GM18951 (cell line): ENCODE measurements at regions not wholly inside any gene's neighbourhood (a gene's known extent, or its start where the extent isn't known, plus 50 kb on each side); places are given as distances from the start of the nearest gene placed in this dataset.
A peak's percentile ranks its signal among the peaks of the same experiment; 100 is the strongest.
"Not testable (repeated sequence)": the region's sequence is repeated elsewhere in the genome, so short reads cannot be mapped to it uniquely, and the experiment has no call there.

Experiments used
- POLR2A ChIP-seq: IDR thresholded peaks from 4 replicates; pipeline ENCODE4 v1.6.1; 2011; ENCODE audit warnings: mild to moderate bottlenecking; ENCODE audit not compliant: insufficient read length, insufficient read depth; ENCODE audit errors: extremely low read depth
- in situ Hi-C: fragments of 300-500 bp; cut with MboI; formaldehyde crosslinking; loops from one replicate; pipeline ENCODE4 v1.12.0; 2022; ENCODE audit warnings: low sequenced_read_pairs, mixed read lengths, inconsistent platforms; ENCODE audit not compliant: unreplicated experiment

DNA sequence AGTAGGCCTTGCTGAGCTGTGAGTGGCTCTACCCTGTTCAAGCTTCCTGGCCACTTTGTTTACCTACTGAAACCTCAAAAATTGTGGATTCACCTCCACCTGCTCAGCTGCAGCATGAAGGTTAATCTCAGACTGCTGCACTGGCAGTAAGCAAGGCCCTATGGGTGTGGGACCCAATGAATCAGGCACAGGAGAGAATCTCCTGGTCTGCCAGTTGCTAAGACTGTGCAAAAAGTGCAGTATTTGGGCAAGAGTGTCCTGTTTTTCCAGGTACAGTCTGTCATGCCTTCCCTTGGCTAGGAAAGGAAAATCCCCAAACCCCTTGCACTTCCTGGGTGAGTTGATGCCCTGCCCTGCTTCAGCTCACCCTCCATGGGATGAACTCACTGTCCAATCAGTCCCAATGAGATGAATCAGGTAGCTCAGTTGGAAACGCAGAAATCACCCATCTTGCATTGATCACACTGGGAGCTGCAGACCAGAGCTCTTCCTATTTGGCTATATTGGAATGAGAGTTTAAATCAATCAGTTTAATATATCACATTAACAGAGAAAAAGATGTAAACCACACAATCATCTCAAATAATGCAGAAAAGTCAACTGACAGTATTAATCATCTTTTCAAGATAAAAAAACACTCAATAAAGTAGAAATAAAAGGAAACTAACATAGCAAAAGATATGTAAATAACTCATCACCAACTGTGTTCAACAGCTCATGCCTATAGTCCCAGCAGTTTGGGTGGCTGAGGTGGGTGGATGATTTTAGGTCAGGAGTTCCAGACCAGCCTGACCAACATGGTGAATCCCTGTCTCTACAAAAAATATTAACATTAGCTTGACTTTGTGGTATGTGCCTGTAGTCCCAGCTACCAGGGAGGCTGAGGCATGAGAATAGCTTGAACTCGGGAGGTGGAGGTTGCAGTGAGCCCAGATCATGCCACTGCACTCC, 1638.4 kb downstream of the SPATA31A7 start:
- in situ Hi-C loops: not testable (repeated sequence)

DNA sequence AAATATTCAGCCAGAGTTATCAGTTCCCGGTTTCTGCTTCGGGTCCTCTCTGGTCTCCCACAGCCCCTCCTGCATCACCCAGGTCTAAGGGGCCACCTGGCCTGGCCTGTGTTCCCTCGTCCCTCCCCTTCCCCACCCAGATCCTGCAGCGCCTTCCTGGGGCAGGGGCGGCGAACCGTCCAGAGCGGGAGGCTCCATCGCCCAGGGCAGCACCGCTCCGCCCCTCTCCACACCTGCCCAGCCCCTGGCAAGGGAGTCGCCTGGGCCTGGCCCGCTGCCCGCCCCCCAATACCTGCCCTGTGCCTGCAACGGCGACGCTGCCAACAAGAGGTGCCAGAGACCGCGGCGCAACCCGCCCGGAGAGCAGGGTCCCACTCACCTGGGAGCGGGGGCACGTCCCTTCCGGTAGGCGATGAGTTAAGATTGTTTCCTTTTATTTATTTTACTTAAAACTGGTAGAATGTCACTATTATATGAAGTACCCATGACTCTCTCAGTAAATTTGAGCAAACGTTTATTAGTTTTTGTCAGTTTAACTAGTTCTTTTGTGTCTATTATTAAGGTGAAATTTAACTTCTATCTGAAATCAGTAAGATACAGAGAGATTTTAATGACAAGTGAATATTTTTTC, 1641.1 kb downstream of the SPATA31A7 start:
- in situ Hi-C loops: not testable (repeated sequence)

DNA sequence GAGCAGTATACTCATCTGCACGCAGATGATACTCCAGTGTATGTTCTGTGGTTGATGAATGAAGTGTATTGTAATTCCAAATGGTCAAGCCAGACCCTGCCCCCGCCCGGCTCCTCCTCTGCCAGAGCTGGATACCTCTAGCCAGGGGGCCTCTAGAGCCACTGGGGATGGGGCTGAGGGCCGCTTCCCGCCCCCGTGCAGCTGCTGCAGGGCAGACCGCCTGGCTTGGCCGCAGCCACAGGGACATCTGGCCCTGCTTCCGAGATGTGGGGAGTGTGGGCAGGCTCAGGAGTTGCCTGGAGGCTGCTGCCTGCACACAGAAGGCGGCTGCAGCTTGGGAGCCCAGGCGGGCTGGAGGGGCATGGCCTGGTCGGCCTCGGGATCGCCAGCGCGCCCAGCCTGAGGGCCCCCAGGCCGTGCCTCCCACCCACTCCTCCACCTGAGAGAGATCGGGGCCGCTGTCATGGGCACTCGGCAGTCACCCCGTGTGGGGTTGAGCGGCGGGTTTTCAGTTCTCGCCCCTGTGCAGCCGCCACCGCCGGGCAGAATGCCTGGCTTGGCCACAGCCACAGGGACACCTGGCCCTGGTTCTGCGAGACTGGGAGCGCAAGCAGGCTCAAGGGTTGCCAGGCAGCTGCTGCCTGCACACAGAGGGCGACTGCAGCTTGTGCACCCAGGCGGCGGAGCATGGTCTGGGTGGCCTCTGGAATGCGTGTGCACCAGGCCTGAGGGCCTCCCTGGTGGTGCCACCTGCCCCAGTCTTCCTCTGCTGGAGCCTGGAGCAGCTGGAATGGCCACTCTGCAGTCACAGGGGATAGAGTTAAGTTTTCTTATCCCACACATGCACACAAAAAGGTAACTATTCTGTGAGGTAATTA, 1643.7 kb downstream of the SPATA31A7 start:
- in situ Hi-C loops: not testable (repeated sequence)

DNA sequence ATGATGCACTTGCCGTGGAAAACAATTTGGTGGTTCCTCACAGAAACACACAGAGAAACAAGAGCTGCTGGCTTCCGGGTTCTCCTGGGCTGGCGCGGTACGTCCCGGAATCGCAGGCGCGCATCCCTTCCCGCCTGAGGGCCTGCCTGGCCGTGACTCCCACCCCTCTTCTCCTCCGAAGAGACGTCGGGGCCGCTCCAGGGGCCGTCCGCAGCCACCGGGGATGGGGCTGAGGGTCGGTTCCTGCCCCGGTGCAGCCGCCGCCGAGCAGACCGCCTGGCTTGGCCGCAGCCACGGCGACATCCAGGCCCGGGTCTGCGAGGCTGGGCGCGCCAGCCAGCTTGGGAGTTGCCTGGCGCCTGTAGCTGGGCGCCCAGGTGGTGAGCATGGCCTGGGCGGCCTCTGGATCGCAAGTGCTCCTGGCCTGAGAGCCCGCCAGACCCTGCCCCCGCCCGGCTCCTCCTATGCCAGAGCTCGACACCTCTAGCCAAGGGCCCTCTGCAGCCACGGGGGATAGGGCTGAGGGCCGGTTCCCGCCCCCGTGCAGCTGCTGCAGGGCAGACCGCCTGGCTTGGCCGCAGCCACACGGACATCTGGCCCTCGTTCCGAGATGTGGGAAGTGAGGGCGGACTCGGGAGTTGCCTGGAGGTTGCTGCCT, 1647.5 kb downstream of the SPATA31A7 start:
- in situ Hi-C loops: not testable (repeated sequence)
- TF ChIP-seq POLR2A: peak; percentile 34

DNA sequence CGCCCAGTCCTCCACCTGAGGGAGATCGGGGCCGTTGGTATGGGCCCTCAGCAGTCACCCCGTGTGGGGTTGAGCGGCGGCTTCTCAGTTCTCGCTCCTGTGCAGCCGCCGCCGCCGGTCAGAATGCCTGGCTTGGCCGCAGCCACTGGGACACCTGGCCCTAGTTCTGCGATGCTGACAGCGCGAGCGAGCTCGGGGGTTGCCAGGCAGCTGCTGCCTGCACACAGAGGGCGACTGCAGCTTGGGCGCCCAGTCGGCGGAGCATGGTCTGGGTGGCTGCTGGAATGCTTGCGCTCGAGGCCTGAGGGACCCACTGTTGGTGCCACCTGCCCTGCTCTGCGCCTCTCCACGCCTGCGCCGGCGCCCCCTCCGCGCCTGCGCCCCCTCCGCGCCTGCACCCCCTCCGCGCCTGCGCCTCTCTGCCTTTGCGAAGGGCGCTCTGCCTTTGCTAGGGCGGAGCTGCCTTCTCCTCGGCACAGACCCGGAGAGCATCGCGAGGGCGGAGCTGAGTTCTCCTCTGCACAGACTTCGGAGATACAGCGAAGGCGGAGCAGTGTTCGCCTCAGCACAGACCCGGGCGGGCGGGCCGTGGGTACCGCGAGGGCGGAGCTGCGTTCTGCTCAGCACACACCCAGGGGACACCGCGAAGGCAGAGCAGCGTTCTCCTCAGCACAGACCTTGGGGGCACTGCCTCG, 1648.3 kb downstream of the SPATA31A7 start:
- in situ Hi-C loops: not testable (repeated sequence)
- TF ChIP-seq POLR2A: peak; percentile 62

DNA sequence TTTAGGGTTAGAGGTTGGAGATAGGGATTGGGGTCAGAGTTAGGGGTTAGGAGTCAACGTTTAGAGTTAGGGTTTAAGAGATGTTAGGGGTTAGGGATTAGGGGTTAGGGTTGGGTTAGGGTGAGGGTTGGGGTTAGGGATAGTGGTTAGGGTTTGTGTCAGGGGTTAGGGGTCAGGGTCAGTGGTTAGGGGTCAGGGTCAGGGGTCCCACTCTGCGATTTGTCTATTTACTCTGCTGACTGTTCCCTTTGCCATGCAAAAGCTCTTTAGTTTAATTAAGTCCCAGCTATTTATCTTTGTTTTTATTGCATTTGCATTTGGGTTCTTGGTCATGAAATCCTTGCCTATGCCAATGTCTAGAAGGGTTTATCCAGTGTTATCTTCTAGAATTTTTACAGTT, 1649.3 kb downstream of the SPATA31A7 start:
- in situ Hi-C loops: not testable (repeated sequence)

DNA sequence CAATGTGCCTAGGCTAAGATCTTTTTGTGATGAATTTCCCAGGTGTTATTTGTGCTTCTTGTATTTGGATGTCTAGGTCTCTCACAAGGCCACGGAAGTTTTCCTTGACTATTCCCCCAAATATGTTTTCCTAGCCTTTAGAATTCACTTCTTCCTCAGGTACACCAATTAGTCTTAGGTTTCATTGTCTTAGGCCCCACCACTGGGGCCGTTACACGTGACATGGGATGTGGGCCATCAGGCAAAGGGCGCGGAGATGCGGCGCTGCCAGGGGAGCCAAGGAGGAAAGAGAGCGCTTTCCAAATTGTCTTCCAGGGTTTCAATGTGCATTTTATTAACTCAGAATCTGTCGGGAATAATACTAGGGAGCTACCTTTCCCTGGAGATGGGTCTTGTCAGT, 1653.3 kb downstream of the SPATA31A7 start:
- in situ Hi-C loops: not testable (repeated sequence)

DNA sequence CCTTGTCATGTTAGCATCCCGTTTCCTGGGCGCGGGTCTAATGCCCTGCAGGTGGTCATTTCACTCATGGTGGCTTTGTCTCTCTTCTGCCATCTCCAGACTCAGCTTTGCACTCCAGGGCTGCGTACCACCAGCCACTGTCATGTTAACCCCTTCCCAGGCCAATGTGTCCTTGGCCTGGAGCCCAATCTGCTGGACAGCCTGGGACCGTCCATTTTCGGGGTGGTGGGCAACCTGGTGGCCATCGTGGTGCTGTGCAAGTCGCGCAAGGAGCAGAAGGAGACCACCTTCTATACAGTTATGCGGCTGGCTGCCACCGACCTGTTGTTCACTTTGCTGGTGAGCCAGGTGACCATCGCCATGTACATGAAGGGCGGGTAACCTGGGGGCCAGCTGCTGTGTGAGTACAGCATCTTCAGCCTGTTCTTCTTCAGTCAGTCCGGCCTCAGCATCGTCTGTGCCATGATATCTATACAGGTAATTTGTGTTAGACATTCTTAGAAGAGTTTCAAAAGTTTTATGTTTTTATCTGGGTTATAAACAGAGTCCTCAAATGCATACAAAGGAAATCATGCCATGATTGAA, 1654.0 kb downstream of the SPATA31A7 start:
- in situ Hi-C loops: not testable (repeated sequence)

DNA sequence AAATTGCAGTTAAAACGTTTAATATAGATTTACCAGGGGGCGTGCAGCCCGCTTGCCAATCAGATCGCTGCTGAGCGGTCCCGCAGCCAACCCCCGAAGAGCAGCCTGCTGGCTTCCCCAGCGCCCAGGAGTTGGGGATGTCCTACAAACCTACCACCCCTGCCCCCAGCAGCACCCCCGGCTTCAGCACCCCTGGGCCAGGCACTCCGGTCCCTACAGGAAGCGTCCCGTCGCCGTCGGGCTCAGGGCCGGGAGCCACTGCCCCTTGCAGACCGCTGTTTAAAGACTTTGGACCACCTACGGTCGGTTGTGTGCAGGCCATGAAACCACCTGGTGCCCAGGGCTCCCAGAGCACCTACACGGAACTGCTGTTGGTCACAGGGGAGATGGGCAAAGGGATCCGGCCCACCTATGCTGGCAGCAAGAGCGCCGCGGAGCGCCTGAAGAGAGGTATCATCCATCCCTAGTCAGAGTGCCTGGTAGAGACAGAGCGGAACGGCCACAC, 1654.9 kb downstream of the SPATA31A7 start:
- in situ Hi-C loops: not testable (repeated sequence)

DNA sequence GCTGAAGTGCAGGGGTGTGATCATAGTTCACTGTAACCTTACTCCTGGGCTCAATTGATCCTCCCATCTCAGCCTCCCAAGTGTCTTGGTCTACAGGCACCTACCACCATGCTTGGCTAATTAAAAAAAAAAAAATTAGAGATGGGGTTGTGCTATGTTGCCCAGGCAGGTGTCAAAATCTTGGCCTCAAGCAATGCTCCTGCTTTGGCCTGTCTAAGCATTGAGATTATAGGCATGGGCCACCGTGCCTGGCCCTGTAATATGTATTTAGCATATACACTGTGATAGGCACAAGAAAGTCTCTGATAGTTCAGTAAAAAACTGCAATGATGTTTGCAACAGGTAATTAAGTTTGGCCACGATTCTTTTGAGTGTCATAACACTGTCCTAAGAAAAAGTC, 1658.4 kb downstream of the SPATA31A7 start:
- in situ Hi-C loops: not testable (repeated sequence)

DNA sequence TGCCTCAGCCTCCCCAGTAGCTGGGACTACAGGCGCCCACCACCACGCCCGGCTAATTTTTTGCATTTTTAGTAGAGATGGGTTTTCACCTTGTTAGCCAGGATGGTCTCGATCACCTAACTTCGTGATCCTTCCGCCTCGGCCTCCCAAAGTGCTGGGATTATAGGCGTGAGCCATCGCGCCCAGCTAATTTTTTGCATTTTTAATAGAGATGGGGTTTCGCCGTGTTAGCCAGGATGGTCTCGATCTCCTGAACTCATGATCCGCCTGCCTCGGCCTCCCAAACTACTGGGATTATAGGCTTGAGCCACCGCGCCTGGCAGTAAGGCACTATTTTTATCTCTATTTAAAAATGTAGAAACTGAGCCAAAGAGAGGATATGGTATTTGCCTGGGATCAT, 1660.2 kb downstream of the SPATA31A7 start:
- in situ Hi-C loops: not testable (repeated sequence)

DNA sequence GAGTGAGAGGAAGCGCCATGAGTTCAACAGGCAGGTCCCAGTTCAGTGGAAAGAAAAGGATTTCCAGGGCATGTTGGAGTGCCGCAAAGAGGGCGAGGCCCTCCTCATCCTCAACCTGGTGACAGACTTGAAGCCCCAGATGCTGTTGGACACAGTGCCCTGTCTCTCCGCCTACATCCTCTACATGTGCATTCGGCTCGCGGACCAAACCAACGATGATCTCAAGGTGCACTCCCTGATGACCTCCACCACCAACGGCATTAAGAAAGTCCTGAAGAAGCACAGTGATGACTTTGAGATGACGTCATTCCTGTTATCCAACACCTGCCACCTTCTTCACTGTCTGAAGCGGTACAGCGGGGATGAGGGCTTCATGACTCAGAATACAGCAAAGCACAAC, 1667.4 kb downstream of the SPATA31A7 start:
- in situ Hi-C loops: not testable (repeated sequence)

DNA sequence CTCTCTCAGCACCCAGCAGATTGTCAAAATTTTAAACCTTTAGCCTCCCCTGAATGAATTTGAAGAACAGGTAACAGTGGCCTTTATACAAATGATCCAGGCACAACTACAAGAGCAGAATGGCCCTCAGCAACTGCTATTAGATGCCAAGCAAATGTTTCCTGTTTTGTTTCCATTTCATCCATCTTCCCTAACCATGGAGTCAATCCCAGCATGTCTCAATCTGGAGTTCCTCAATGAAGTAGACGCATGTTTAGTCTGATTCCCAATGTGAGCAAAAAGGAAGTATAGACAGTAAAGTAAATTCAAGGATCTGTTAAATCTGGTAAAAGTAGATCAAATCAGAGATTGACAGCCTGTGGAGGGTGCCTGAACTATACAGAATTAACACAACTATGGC, 1668.4 kb downstream of the SPATA31A7 start:
- in situ Hi-C loops: not testable (repeated sequence)

DNA sequence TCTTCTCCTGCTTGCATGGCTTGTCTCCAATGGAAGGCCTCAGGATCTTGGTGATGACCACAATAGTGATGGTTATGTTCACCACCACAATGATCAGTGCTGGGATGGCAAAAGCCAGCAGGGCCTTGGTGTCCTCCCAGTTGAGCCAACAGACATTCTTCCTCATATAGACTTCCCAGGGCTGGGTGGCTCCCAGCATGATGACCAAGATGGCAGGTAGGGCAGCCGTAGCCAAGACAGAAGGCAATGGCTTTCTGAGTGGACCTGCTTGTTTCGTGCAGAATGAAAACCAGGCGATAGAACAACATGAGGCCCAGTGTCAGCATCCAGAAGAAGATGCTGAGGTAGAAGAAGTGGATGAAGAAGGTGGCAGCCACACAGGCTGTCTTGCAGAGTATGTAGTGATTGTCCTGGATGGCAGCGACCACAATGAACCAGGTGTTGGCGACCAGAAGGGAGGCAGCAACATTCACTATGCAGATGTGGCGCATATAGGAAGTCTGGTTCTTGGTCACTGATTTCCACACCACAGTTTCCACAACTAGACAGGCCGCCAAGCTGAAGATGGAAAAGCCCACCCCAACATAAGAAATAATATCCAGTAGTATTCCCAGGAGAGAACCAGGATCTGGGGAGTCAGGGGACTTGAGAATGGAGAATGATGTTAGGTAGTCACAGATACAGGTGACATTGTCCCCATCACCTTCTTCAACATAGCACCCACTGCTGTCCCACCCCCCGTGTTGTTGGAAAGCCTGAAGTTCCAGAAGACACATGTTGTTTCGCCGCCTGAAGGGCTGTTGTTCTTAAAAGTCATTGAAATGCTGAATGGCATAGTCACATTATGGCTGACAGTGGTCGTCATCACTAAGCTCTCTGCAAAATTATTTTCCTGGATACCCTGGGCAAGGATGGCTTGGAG, 1671.4 kb downstream of the SPATA31A7 start:
- in situ Hi-C loops: not testable (repeated sequence)

DNA sequence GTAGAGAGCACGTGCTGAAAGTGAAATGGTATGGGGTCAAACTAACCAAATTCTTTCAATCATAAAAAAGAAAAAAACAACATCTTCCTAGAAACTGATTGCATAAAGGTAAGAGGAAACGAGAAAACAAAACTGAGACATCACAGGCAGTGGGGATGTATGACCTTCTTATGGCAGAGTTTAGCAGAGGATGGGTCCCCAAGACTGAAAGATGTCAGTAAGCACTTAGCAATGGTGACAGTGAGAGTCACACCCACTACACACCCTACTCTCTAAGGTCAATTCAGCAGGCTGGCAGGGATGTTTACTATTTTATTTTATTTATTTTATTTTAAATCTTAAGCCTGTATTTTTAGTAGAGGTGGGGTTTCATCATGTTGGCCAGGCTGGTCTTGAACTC, 1672.3 kb downstream of the SPATA31A7 start:
- in situ Hi-C loops: not testable (repeated sequence)

DNA sequence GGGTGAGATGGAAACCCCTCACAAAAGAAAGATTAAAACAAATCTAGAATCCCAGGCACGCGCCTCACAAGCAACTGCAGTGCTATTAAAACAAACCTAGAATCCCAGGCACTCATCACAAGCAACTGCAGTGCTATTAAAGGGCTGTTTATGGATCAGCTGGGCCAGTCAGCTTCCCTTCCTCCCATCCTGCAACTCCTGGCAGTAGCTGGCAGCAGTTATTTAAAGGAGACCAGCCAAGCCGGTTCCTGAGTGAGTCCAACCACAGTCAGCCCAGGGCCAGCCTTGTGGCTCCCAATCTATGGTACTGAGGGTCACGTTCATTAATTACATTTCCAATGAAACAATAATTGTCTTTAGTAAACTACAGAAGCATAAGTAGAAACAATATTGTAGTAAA, 1673.5 kb downstream of the SPATA31A7 start:
- in situ Hi-C loops: not testable (repeated sequence)

DNA sequence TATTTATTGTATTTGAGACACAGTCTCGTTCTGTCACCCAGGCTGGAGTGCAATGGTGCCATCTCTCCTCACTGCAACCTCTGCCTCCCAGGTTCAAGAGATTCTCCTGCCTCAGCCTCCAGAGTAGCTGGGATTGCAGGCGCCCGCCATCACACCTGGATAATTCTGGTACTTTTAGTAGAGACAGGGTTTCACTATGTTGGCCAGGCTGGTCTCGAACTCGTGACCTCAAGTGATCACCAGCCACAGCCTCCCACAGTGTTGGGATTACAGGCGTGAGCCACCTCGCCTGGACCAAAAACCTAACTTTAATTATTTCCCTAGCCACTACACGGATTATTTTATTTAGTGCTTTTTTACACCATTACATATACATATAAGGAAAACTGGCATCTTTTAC, 1674.0 kb downstream of the SPATA31A7 start:
- in situ Hi-C loops: not testable (repeated sequence)
